Dendritic cell treated with granulocyte-macrophage colony-stimulating factor and Interleukin-4, amounts not matched to agents 40 ng/mL and 50 ng/mL, for 4 days (primary cell): ENCODE measurements at regions not wholly inside any gene's neighbourhood (a gene's known extent, or its start where the extent isn't known, plus 50 kb on each side); places are given as distances from the start of the nearest gene placed in this dataset.
"Not testable (repeated sequence)": the region's sequence is repeated elsewhere in the genome, so short reads cannot be mapped to it uniquely, and the experiment has no call there.

ENCODE experiments used
- H3K27ac Mint-ChIP-seq: one replicate; pipeline ENCODE4 v1.8.0; 2022; ENCODE audit warnings: mild to moderate bottlenecking, mixed read lengths
- H3K27me3 Mint-ChIP-seq: one replicate; pipeline ENCODE4 v1.8.0; 2022; ENCODE audit warnings: mild to moderate bottlenecking, mixed read lengths
- H3K36me3 Mint-ChIP-seq: one replicate; pipeline ENCODE4 v1.8.0; 2022; ENCODE audit warnings: low read depth, mixed read lengths
- H3K4me1 Mint-ChIP-seq: one replicate; pipeline ENCODE4 v1.8.0; 2022; ENCODE audit warnings: low read depth, mixed read lengths
- H3K4me3 Mint-ChIP-seq: one replicate; pipeline ENCODE4 v1.8.0; 2022; ENCODE audit warnings: mild to moderate bottlenecking, moderate library complexity, mixed read lengths
- H3K9me3 Mint-ChIP-seq: one replicate; pipeline ENCODE4 v1.8.0; 2022; ENCODE audit warnings: mixed read lengths
- intact Hi-C: fragments of 100-400 bp; cut with micrococcal nuclease; formaldehyde crosslinking; loops from one replicate; pipeline ENCODE4 v1.15.0; 2022

- H3K27ac Mint-ChIP-seq, intact Hi-C loops, H3K36me3 Mint-ChIP-seq, H3K4me1 Mint-ChIP-seq, H3K27me3 Mint-ChIP-seq, H3K4me3 Mint-ChIP-seq, H3K9me3 Mint-ChIP-seq: not testable (repeated sequence)
Measured at GRCh38 chr16:21487956-21488355, 111.4 kb upstream of the METTL9 start.

GRCh38 chr16:21499046-21499445, 100.3 kb upstream of the METTL9 start:
- intact Hi-C loops, H3K4me3 Mint-ChIP-seq, H3K27ac Mint-ChIP-seq, H3K27me3 Mint-ChIP-seq, H3K9me3 Mint-ChIP-seq, H3K4me1 Mint-ChIP-seq: not testable (repeated sequence)
- peaks cover 23% of the 10 kb centered on the region for H3K36me3 Mint-ChIP-seq

- H3K9me3 Mint-ChIP-seq, intact Hi-C loops, H3K27me3 Mint-ChIP-seq: not testable (repeated sequence)
- Mint-ChIP-seq H3K4me1 (peaks cover 20% of the 10 kb centered on the region), H3K27ac (peak overlapping the region; percentile 96), H3K36me3 (peaks cover 28% of the 10 kb centered on the region), H3K4me3 (peak overlapping the region; percentile 90)
Measured at GRCh38 chr16:21501223-21501868, 98.0 kb upstream of the METTL9 start.

GRCh38 chr16:21501869-21502667, 97.3 kb upstream of the METTL9 start:
- H3K4me3 Mint-ChIP-seq: peak overlapping the region; percentile 90
- H3K36me3 Mint-ChIP-seq: peaks cover 28% of the 10 kb centered on the region
- peak overlapping the region; percentile 96 for H3K27ac Mint-ChIP-seq
- intact Hi-C loops: no loop called here
- peaks cover 27% of the 10 kb centered on the region for H3K4me1 Mint-ChIP-seq
- no peaks in the 10 kb centered on the region for H3K27me3 Mint-ChIP-seq
- H3K9me3 Mint-ChIP-seq: no peaks in the 10 kb centered on the region

GRCh38 chr16:21503574-21503920, 95.8 kb upstream of the METTL9 start:
- H3K4me3 Mint-ChIP-seq, H3K9me3 Mint-ChIP-seq, H3K27me3 Mint-ChIP-seq, intact Hi-C loops: not testable (repeated sequence)
- peaks cover 42% of the 10 kb centered on the region for H3K4me1 Mint-ChIP-seq
- peak overlapping the region; percentile 96 for H3K27ac Mint-ChIP-seq
- H3K36me3 Mint-ChIP-seq: peaks cover 40% of the 10 kb centered on the region

GRCh38 chr16:21503941-21504832, 95.2 kb upstream of the METTL9 start:
- Mint-ChIP-seq H3K4me1 (peaks cover 48% of the 10 kb centered on the region), H3K27ac (peak overlapping the region; percentile 27), H3K36me3 (peaks cover 46% of the 10 kb centered on the region)
- H3K4me3 Mint-ChIP-seq, H3K9me3 Mint-ChIP-seq, intact Hi-C loops, H3K27me3 Mint-ChIP-seq: not testable (repeated sequence)

GRCh38 chr16:21505751-21506520, 93.4 kb upstream of the METTL9 start:
- H3K27ac Mint-ChIP-seq: peak overlapping the region; percentile 43
- H3K4me3 Mint-ChIP-seq, H3K9me3 Mint-ChIP-seq, intact Hi-C loops, H3K27me3 Mint-ChIP-seq: not testable (repeated sequence)
- H3K36me3 Mint-ChIP-seq: peaks cover 64% of the 10 kb centered on the region
- H3K4me1 Mint-ChIP-seq: peaks cover 66% of the 10 kb centered on the region

- Mint-ChIP-seq H3K4me1 (peaks cover 76% of the 10 kb centered on the region), H3K4me3 (peak overlapping the region; percentile 60), H3K27ac (peak overlapping the region; percentile 78), H3K36me3 (peaks cover 69% of the 10 kb centered on the region)
- H3K9me3 Mint-ChIP-seq, intact Hi-C loops, H3K27me3 Mint-ChIP-seq: not testable (repeated sequence)
Measured at GRCh38 chr16:21506857-21507456, 92.4 kb upstream of the METTL9 start.

- peaks cover 72% of the 10 kb centered on the region for H3K36me3 Mint-ChIP-seq
- H3K27me3 Mint-ChIP-seq, H3K9me3 Mint-ChIP-seq, intact Hi-C loops: not testable (repeated sequence)
- peak overlapping the region; percentile 60 for H3K4me3 Mint-ChIP-seq
- H3K4me1 Mint-ChIP-seq: peaks cover 83% of the 10 kb centered on the region
- peak overlapping the region; percentile 78 for H3K27ac Mint-ChIP-seq
Measured at GRCh38 chr16:21507631-21508305, 91.6 kb upstream of the METTL9 start.

GRCh38 chr16:21508661-21509436, 90.5 kb upstream of the METTL9 start:
- H3K27me3 Mint-ChIP-seq, H3K9me3 Mint-ChIP-seq, intact Hi-C loops, H3K4me3 Mint-ChIP-seq: not testable (repeated sequence)
- peaks cover 72% of the 10 kb centered on the region for H3K36me3 Mint-ChIP-seq
- peak overlapping the region; percentile 78 for H3K27ac Mint-ChIP-seq
- peaks cover 87% of the 10 kb centered on the region for H3K4me1 Mint-ChIP-seq

GRCh38 chr16:21509437-21510086, 89.8 kb upstream of the METTL9 start:
- intact Hi-C loops, H3K27me3 Mint-ChIP-seq, H3K9me3 Mint-ChIP-seq, H3K4me3 Mint-ChIP-seq: not testable (repeated sequence)
- H3K27ac Mint-ChIP-seq: peak overlapping the region; percentile 78
- H3K4me1 Mint-ChIP-seq: peaks cover 94% of the 10 kb centered on the region
- H3K36me3 Mint-ChIP-seq: peaks cover 72% of the 10 kb centered on the region

GRCh38 chr16:21510869-21511255, 88.5 kb upstream of the METTL9 start:
- not testable (repeated sequence) for H3K4me3 Mint-ChIP-seq

More at GRCh38 chr16:21510869-21511255, 88.5 kb upstream of the METTL9 start:
- intact Hi-C loops, H3K27me3 Mint-ChIP-seq, H3K9me3 Mint-ChIP-seq: not testable (repeated sequence)
- Mint-ChIP-seq H3K36me3 (peaks cover 85% of the 10 kb centered on the region), H3K27ac (peak overlapping the region; percentile 50), H3K4me1 (peaks cover 99% of the 10 kb centered on the region)
